ENCODE measurements at regions not wholly inside any gene's neighbourhood (a gene's known extent, or its start where the extent isn't known, plus 50 kb on each side); places are given as distances from the start of the nearest gene placed in this dataset.

GRCh38 chr7:17227766-17228490 lies 70.5 kb upstream of the AHR start:
- intact Hi-C loops (cut with DNase I), result no loop called here
- no peaks in the 10 kb centered on the region for H3K4me1 ChIP-seq (ENCODE audit: insufficient read depth)
- WGBS, 3 donors, result 69 to 77% (median 76%) methylated on average over 2 of the region's 2 CpGs
- no peak for TF ChIP-seq POLR2A (IDR thresholded peaks at IDR 0.05)
- no peak for TF ChIP-seq EP300 (IDR thresholded peaks at IDR 0.05)
- no peak for TF ChIP-seq CTCF (IDR thresholded peaks at IDR 0.05)
- no peaks in the 10 kb centered on the region for H3K27me3 ChIP-seq
- no peak overlapping the region for H3K4me3 ChIP-seq
- no peaks in the 10 kb centered on the region for H3K9me3 ChIP-seq
- DNase-seq, result no peak
- no peak overlapping the region for H3K27ac ChIP-seq
- H3K36me3 ChIP-seq, result no peaks in the 10 kb centered on the region

- intact Hi-C loops (cut with DNase I), result no loop called here
- H3K4me1 ChIP-seq (ENCODE audit: insufficient read depth), result no peaks in the 10 kb centered on the region
- 88 to 94% (median 88%) methylated on average over 2 of the region's 2 CpGs for WGBS, 3 donors
- TF ChIP-seq POLR2A (IDR thresholded peaks at IDR 0.05), result no peak
- DNase-seq, result no peak
- no peaks in the 10 kb centered on the region for H3K9me3 ChIP-seq
- H3K27me3 ChIP-seq, result no peaks in the 10 kb centered on the region
- no peak overlapping the region for H3K4me3 ChIP-seq
- H3K36me3 ChIP-seq, result no peaks in the 10 kb centered on the region
- no peak overlapping the region for H3K27ac ChIP-seq
Measured at GRCh38 chr7:17229228-17229627, 69.2 kb upstream of the AHR start.

DNA sequence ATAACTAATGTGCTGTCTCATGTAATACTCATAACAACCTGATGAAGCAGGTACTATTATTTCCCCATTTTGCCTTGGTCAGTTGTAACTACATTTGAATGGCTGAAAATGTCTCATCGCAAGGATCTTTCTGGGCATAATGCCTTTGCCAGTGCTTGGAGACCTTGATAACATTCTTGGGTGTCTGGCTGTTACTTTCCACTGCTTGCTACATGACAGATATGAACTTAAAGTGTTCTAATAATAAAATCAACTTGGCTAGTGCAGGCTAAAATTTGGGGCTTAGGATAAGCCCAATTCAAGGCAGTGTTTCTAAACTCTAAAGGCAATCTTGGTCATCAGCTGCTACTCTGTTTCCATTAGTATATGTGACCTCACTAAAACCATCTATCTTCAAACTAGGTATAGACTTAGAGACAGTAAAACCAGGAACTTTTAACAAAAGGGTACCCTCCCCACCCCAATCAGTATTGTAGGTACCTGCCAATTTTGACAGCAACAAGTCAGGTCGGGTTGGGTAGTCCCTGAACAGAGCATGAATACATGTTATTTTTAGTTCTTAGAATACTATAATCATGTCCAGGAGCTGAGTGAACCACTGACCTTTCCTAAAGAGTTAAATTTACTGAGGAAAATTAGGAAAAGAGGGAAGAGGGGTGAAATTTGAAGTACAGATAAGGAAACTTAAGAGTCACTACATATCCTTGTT lies 68.2 kb upstream of the AHR start:
- Histone ChIP-seq H3K4me1 (ENCODE audit: insufficient read depth) (no peaks in the 10 kb centered on the region), H3K27me3 (no peaks in the 10 kb centered on the region), H3K9me3 (no peaks in the 10 kb centered on the region), H3K36me3 (no peaks in the 10 kb centered on the region), H3K27ac (no peak overlapping the region), H3K4me3 (no peak overlapping the region)
- no peak for DNase-seq
- WGBS, 3 donors, result 68 to 71% (median 69%) methylated on average over 2 of the region's 2 CpGs
- intact Hi-C loops (cut with DNase I), result no loop called here
- TF ChIP-seq POLR2A (IDR thresholded peaks at IDR 0.05) (no peak), CTCF (IDR thresholded peaks at IDR 0.05) (no peak), EP300 (IDR thresholded peaks at IDR 0.05) (no peak)

- 62 to 69% (median 64%) methylated on average over 2 of the region's 2 CpGs for WGBS, 3 donors
Measured at GRCh38 chr7:17233603-17234002, 64.8 kb upstream of the AHR start.

More at GRCh38 chr7:17233603-17234002, 64.8 kb upstream of the AHR start:
- Histone ChIP-seq H3K27ac (no peak overlapping the region), H3K36me3 (no peaks in the 10 kb centered on the region), H3K4me1 (ENCODE audit: insufficient read depth) (no peaks in the 10 kb centered on the region), H3K9me3 (no peaks in the 10 kb centered on the region), H3K27me3 (no peaks in the 10 kb centered on the region), H3K4me3 (no peak overlapping the region)
- TF ChIP-seq POLR2A (IDR thresholded peaks at IDR 0.05), result no peak
- no peak for TF ChIP-seq CTCF (IDR thresholded peaks at IDR 0.05)
- TF ChIP-seq EP300 (IDR thresholded peaks at IDR 0.05), result no peak
- no peak for DNase-seq
- intact Hi-C loops (cut with DNase I), result no loop called here
